ENCODE measurements at regions not wholly inside any gene's neighbourhood (a gene's known extent, or its start where the extent isn't known, plus 50 kb on each side); places are given as distances from the start of the nearest gene placed in this dataset.

DNA sequence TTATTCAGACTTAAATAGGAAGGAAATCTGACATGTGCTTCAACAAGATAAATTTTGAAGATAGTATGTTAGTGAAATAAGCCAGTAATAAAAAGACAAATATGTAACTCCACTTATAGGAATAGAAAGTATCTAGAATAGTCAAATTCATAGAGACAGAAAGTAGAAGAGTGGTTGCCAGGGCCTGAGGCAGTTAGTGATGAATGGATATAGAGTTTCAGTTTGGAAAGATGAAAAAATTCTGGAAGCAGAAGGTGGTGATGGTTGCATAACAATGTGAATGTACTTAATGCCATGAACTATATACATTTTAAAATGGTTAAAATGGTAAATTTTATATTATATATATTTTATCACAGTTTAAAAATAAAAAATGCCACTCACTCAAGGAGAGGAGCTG, 54.3 kb downstream of the HAND2 start:
- in situ Hi-C loops (cut with MboI; ENCODE audit: low pct_unique_long_range_greater_than_20kb, low sequenced_read_pairs, unreplicated experiment): no loop called here

DNA sequence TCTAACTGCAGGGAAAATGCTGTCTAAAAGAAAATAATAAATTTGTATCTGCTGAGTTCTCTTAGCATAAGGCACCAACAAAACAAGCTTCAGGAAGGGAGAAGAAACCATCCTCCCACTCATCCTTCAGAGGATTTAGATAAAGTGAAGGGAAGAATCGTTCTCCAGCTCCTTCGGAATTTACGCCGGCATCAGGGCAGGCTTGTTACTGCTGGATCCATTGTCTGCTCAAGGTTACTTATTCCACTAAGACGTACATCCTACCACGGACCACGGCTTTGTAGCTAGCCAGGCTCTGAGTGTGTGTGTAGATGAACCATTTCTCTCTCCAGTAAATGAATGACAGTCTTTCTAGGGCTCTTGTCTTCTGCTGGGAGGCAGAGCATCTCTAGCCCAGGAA, 60.4 kb downstream of the HAND2 start:
- no peak for DNase-seq (ENCODE audit: low spot score)
- no peak for TF ChIP-seq CTCF (IDR thresholded peaks at IDR 0.05; ENCODE audit: extremely low read depth, insufficient read depth, missing control alignments)
- in situ Hi-C loops (cut with MboI; ENCODE audit: low pct_unique_long_range_greater_than_20kb, low sequenced_read_pairs, unreplicated experiment): no loop called here

More for the DNA sequence above, 54.3 kb downstream of the HAND2 start:
- no peak for TF ChIP-seq CTCF (IDR thresholded peaks at IDR 0.05; ENCODE audit: extremely low read depth, insufficient read depth, missing control alignments)
- DNase-seq (ENCODE audit: low spot score): no peak

GRCh38 chr4:173468314-173468713, 61.7 kb downstream of the HAND2 start:
- in situ Hi-C loops (cut with MboI; ENCODE audit: low pct_unique_long_range_greater_than_20kb, low sequenced_read_pairs, unreplicated experiment): no loop called here
- DNase-seq (ENCODE audit: low spot score): no peak
- no peak for TF ChIP-seq CTCF (IDR thresholded peaks at IDR 0.05; ENCODE audit: extremely low read depth, insufficient read depth, missing control alignments)

DNA sequence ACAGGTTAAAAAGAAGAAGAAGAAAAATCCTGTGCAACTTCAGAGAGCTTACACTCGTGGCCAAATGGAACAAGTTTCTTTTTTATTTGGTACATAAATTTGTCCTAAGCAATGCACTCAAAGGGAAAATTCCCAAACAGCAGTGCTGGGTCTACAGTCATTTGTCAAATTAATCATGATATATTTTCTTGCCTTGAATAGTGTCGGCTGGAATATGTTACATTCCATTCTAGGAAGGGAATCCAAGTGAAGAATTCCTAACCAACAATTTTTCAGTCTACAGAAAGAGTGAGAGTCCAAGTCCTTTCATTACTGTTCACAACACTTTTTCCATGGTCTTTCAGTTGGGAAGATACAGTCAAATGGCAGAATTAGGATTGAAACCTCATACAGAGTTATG, 63.9 kb downstream of the HAND2 start:
- no peak for DNase-seq (ENCODE audit: low spot score)
- TF ChIP-seq CTCF (IDR thresholded peaks at IDR 0.05; ENCODE audit: extremely low read depth, insufficient read depth, missing control alignments): no peak
- in situ Hi-C loops (cut with MboI; ENCODE audit: low pct_unique_long_range_greater_than_20kb, low sequenced_read_pairs, unreplicated experiment): no loop called here

GRCh38 chr4:173464481-173464880, 65.5 kb downstream of the HAND2 start:
- DNase-seq (ENCODE audit: low spot score): no peak
- in situ Hi-C loops (cut with MboI; ENCODE audit: low pct_unique_long_range_greater_than_20kb, low sequenced_read_pairs, unreplicated experiment): no loop called here
- TF ChIP-seq CTCF (IDR thresholded peaks at IDR 0.05; ENCODE audit: extremely low read depth, insufficient read depth, missing control alignments): no peak

DNA sequence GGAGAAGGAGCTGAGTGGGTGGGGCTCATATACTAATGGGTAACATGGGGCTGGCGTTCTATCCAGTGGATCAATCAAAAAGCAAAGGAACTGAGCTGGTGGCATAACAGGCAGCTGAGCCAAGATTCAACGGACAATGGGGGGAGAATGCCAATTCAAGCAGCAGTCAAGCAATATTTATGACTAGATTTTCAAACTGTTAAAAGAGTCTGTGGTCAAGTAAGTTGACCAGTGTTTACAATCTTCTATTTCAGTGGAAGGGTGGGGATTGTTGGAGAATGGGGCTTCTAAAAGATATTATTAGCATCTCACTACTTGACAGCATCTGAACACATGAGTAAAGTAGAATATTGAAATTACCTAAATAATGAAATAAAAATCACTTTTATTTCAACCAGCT, 64.9 kb upstream of the SCRG1 start:
- DNase-seq (ENCODE audit: low spot score): no peak
- TF ChIP-seq CTCF (IDR thresholded peaks at IDR 0.05; ENCODE audit: extremely low read depth, insufficient read depth, missing control alignments): no peak
- in situ Hi-C loops (cut with MboI; ENCODE audit: low pct_unique_long_range_greater_than_20kb, low sequenced_read_pairs, unreplicated experiment): no loop called here

DNA sequence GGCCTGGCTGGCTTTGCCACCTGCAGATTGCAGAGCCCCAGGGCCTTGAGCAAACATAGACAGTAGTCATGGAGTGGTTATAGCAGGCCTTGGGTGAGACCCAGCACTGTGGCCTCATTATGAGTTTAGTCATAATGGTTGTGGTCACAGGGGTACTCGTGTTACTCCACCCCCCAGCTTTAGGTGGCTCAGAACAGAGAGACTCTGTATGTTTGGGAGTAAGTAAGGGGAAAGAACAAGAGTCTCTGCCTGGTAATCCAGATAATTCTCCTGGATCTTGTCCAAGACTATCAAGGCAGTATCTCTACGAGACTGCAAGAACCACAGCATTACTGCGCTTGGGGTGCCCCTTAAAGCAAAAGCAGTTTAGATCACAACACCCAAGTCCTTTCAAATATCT, 62.3 kb upstream of the SCRG1 start:
- no peak for TF ChIP-seq CTCF (IDR thresholded peaks at IDR 0.05; ENCODE audit: extremely low read depth, insufficient read depth, missing control alignments)
- in situ Hi-C loops (cut with MboI; ENCODE audit: low pct_unique_long_range_greater_than_20kb, low sequenced_read_pairs, unreplicated experiment): no loop called here
- DNase-seq (ENCODE audit: low spot score): no peak

All from GM13977 (cell line).